GM19023 (cell line): ENCODE measurements at regions not wholly inside any gene's neighbourhood (a gene's known extent, or its start where the extent isn't known, plus 50 kb on each side); places are given as distances from the start of the nearest gene placed in this dataset.
"Not testable (repeated sequence)": the region's sequence is repeated elsewhere in the genome, so short reads cannot be mapped to it uniquely, and the experiment has no call there.

Source experiments
- ATAC-seq: cut with Tn5 transposase; IDR thresholded peaks from one replicate; pipeline ENCODE4 v1.9.1; 2021; ENCODE audit warnings: mild to moderate bottlenecking, moderate library complexity; ENCODE audit not compliant: unreplicated experiment

DNA sequence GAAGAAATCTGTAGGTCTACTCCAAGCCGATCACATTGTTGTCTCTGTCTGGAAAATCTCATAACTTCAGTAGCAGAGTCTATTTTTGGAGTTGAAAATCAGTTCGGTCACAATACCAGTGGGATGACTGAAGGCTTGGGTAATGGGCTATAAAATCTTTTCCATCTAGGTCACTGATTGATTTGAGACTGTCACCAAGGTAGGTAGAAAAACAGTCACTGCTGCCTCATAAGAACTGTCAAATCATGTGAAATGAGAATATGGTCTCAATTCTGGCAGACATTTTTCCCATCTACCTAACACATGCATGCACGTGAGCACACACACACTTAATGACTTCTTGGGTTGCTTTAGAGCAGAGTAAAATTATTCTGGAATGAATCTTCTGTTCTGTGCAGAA is 1162.8 kb upstream of the CITED2 start:
- no peak for ATAC-seq

GRCh38 chr6:140535511-140535910 is 1161.1 kb upstream of the CITED2 start:
- ATAC-seq = no peak

- no peak for ATAC-seq
Measured at GRCh38 chr6:140533526-140533925, 1159.1 kb upstream of the CITED2 start.

DNA sequence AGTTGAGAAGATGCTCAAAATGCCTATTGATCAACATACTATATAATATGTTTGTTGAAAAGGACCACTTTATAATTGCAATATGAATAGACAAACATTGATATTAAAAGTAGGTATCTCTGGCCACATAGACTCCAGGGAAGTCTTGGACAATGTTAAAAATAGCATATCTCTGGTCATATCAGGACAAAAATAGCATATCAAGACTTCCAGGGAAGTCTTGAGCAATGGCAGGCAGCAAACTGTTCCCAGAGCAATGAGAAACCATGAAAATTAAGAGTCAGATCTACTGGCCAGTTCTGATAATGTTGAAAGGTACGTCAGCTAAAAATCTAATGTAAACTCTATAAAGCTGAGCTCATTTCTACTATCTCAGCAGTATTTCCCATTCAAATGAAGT is 1130.3 kb upstream of the CITED2 start:
- ATAC-seq = no peak

DNA sequence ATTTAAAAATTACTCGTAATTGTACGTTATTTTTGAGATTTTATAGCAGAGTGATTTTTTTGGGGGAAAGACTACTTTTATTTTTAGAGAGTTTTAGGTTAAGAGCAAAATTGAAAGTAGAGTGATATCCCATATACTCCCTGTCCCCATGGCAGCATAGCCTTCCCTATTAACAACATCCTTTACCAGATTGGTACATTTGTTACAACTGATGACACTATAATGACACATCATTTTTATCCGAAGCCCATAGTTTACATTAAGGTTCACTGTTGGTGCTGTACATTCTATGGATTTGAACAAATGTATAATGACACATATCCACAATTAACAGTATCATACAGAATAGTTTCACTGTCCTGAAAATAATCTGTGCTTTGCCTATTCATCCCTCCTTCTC is 1126.4 kb upstream of the CITED2 start:
- ATAC-seq = no peak

DNA sequence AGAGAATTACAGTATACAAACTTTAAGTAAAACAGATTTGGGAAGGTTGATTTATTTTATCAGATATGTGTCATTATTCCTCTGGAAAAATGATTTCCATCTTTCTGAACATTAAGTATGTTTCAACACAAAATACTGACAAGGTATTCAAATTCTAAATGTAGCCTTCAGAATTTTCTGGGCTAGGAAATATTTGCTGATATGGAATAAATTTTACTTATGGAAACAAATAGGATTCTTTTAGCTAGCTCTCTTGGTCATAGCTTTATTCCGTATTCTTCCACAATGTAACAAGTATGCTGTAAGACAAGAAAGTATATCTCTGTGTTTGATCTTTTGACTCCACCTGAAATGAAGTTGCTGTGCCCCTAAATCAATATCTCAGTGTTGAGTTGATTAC is 1125.2 kb upstream of the CITED2 start:
- ATAC-seq = no peak

GRCh38 chr6:140494321-140495108 is 1120.1 kb upstream of the CITED2 start:
- ATAC-seq = no peak

GRCh38 chr6:140493470-140493869 is 1119.0 kb upstream of the CITED2 start:
- ATAC-seq = not testable (repeated sequence)

GRCh38 chr6:140490081-140490480 is 1115.6 kb upstream of the CITED2 start:
- no peak for ATAC-seq

DNA sequence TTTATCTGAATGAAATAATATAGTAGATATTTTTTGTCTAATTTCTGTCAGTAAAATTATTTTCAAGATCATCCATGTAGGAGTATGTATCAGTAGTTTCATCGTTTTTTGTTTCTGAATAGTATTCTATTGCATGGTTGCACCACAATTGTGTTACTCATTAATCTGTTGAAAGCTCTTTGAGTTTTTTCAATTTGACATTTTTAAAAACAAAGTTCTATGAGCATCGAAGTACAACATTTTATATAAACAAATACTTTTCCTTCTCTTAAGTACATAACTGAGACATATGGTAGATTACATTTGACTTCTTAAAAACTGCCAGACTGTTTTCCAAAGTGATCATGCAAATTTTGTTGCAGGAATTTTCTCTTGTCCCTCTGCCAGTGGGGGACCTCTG is 1113.1 kb upstream of the CITED2 start:
- no peak for ATAC-seq

GRCh38 chr6:140486450-140487361 is 1112.3 kb upstream of the CITED2 start:
- no peak for ATAC-seq

DNA sequence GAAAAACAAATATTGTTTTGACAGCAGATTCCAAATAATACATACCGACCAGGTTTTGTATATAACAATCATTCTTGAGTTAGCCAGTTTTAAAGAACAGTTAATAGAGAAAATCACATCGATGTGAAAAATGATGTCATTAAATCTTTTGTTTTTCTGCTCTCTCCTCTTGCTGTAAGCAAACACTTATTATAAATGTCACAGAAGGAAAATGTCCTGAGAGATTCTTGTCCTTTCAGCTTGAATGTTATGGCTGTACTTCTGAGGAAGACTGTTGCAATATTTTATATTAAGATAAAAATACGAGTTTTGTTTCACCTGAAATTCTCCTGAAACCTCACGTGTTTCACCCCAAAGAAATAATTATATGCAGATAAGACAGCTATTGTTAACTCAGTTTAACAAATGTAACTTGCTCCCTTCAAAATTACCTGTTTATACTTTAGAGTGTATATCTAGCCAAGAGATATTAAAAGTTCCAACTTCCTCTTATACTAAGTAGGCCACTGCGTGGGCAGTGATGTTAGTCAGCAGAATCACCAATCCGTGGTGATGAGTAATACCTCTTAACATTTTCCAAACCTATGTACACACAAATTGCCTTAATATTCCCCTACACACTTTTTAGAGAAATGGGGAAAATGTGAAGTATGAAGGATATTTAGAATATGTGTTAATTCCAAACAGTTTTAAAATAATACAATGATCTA is 1111.4 kb upstream of the CITED2 start:
- no peak for ATAC-seq

DNA sequence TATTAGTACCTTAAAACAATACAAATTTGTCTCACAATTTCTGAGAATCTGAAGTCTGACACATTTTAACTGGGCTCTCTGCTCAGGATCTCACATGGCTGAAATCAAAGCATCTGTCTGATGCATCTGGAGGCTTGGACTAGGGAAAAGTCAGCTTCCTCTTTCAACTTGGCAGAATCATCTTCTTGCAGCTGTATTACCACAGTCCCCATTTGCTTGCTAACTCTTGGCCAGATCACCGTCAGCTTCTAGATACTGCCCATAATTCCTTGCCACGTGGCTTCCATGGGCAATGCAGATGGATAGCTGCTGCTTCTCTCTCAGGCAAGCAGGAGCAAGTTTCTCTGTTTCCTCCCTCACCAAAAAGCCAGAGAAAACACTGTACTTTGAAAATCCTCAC is 1106.4 kb upstream of the CITED2 start:
- ATAC-seq = no peak

DNA sequence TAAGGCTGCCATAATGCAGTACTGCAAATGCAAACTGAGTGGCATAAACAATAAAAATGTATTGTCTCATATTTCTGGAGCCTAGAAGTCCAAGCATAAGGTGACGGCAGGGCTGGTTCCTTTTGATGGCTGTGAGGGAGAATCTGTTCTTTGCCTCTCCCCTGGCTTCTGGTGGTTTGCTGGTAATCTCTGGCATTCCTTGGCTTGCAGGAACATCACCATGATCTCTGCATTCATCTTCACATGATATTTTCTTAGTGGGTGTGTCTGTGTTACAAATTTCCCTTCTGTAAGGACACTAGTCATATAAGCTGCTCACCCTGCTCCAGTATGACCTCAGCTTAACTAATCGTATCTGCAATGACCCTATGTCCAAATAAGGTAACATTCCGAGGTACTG is 1104.2 kb upstream of the CITED2 start:
- ATAC-seq = no peak

DNA sequence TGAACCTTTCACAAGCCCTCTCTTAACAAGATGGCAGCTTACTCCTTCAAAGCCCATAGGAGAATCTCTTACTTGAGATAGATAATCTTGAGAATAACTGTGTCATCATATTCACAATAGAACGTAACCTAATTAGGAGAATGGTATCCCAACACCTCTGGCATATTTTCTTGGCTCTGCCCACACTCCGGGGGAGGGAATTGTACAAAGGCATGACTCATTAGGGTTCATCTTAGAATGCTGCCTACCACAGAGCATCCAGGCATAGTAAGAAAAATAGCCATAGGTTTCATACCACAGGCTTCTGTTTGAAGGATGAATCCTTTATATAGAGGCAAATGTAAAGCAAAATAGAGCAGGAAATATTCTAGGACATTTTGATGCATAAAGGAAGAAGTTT is 1100.6 kb upstream of the CITED2 start:
- ATAC-seq = no peak

- no peak for ATAC-seq
Measured at GRCh38 chr6:140464720-140465119, 1090.3 kb upstream of the CITED2 start.

GRCh38 chr6:140463312-140463710 is 1088.9 kb upstream of the CITED2 start:
- ATAC-seq = no peak

- no peak for ATAC-seq
Measured at GRCh38 chr6:140462453-140463311, 1088.2 kb upstream of the CITED2 start.

DNA sequence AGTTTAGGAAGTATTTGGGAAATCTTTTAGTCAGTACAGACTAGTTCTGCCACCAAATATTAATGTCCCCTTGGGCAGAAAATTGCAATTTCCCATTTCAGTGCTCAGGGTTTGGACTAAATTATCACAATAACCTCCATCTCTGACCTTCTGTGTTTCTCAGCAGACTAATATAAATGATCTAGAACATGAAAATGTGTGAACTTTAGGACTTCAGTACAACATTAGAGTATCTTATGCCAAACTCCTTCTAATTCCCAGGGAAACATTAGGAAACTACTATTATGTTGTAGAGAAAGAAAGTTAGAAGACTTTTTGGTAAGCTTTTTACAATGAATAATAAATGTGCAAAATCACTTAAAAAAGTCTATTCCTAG is 1087.6 kb upstream of the CITED2 start:
- no peak for ATAC-seq

- ATAC-seq = no peak
Measured at GRCh38 chr6:140460267-140460666, 1085.8 kb upstream of the CITED2 start.

GRCh38 chr6:140459209-140459608 is 1084.8 kb upstream of the CITED2 start:
- ATAC-seq = no peak
